HG03280 (cell line): ENCODE measurements at regions not wholly inside any gene's neighbourhood (a gene's known extent, or its start where the extent isn't known, plus 50 kb on each side); places are given as distances from the start of the nearest gene placed in this dataset.

Experiments used
- ATAC-seq: cut with Tn5 transposase; IDR thresholded peaks from one replicate; pipeline ENCODE4 v1.9.1; 2021; ENCODE audit warnings: mild to moderate bottlenecking, moderate library complexity; ENCODE audit not compliant: unreplicated experiment

DNA sequence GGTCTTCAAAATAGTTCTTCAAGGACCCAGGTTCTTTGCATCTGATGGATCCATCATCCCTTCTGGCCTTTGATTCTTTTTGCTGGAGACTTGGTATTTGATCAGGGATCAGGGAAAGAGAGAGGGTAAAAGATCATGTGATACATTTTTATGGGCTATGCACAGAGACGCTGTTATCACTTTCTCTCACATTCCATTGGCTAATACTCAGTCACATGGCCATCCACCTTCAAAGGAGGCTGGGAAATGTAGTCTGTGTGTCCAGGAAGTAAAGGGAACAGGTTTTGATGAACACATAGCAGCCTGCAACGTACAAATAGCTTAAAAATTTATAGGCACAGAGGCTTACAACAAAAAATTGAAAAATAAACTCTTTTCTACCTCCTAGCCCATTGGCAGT is 629.6 kb upstream of the FANCL start:
- peak; percentile 66 for ATAC-seq

GRCh38 chr2:58866946-58867345 is 625.8 kb upstream of the FANCL start:
- ATAC-seq: no peak

- no peak for ATAC-seq
These were observed 625.4 kb upstream of the FANCL start for GRCh38 chr2:58866527-58866926.

DNA sequence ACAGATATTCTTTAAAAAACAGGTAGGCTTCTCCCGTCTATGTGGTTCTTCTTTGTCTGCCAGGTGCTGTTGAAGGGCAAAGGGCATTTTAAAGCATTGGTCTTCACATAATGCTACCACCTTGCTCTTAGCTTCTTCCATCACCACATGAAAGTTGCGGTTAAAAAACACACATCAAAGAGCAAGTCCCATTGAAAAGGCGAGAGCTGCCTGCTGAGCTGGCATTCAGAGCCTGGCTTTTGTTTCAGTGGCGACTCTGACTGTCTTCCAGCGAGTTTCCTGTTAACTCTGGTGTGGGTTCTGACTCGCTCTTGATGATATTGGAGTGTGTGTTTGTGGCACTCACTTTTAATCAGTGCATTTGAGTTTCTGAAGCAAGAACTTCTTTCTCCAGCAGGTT is 624.9 kb upstream of the FANCL start:
- no peak for ATAC-seq

DNA sequence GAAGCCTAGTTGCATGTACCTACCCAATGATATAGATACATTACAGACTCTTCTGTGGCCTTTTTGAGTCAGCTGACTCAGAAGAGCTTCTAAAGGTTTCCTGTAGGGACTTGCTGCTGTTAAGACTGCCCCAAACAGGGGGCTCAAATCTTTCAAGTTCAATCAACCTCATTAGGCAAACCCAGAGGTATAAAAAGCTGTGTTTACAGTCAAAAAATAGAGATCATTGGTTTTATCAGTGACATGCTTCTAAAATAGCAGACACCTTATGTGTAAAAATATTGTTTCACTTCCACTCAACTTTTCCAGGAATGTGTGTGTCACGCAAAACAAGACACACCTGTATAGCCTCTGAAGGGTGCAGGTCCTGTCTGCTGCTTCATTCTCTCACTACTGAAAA is 624.3 kb upstream of the FANCL start:
- ATAC-seq: peak; percentile 50

- peak; percentile 36 for ATAC-seq
These were observed 621.1 kb upstream of the FANCL start for GRCh38 chr2:58862244-58862643.

DNA sequence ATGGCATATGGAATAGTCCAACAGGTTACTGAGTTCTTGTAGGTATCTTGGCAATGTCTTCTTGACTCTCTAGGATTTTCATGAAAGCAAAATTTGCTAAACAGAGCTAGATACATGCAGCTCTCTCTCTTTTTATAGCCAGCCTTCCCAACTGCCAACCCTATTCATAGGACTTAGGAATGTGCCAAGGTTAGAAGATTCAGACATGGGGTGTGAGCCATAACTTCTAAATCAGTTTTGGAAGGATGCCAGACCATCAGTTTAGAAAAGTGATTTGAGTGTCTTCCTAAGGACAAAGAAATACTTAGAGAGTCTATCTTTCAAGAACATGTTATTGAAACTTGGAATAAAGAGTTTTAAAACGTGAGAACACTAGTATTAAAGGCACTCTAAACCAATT is 619.5 kb upstream of the FANCL start:
- no peak for ATAC-seq

DNA sequence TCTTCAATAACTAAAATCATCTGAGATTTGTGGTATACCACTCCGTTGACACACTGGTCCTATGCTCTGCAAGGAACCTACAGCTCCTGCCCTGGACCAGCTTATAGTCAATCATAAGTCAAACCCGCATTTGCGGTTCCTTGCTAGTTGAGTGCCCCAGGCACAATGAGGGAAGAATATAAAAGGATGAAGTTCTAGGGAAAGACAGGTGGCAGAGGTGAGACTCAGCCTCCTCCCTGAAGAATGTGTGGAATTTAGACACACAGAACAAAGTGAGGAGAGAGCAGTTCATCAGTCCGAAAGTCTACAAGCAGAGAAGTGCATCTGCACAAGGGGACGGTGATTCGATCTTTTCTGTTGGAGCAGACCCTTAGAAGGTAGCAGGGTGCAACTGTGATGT is 615.0 kb upstream of the FANCL start:
- ATAC-seq: no peak

- ATAC-seq: no peak
These were observed 612.3 kb upstream of the FANCL start for GRCh38 chr2:58853420-58853819.

DNA sequence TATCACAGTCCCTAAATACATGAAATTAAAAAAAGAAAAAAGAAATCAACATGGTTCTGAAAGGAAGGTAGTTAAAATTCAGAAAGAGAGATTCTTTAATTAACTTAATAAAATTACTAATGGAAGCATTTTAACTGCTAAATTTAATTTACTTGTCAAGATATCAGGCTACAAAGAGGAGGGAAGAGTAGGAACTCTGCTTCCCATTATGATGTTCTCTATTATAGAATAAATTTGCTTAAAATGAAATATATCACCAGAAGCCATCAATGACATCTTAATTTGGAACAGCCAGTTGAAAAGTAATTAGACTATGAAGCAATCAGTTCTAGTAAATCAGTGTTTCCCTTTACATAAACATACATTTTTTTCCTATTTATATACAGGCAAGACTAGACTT is 611.8 kb upstream of the FANCL start:
- ATAC-seq: no peak

DNA sequence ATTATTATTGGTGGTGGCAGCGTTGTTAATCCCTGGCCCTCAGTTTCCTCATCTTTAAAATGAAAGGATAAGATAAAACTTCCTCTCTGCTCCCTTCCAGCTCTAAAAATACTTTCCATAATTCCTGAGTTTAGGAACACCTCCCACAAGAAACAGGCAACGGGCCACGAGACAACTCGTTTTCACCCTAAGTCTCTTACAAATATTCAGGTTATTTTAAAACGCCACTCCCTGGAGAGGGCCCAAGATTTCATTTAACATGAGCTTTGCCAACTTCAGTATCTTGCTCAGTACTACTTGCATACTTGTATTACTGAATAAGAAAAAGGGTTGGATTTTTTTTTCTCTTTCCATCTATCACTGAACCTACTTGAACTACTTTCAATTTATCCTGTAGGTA is 611.1 kb upstream of the FANCL start:
- no peak for ATAC-seq

GRCh38 chr2:58851598-58851997 is 610.5 kb upstream of the FANCL start:
- ATAC-seq: no peak

DNA sequence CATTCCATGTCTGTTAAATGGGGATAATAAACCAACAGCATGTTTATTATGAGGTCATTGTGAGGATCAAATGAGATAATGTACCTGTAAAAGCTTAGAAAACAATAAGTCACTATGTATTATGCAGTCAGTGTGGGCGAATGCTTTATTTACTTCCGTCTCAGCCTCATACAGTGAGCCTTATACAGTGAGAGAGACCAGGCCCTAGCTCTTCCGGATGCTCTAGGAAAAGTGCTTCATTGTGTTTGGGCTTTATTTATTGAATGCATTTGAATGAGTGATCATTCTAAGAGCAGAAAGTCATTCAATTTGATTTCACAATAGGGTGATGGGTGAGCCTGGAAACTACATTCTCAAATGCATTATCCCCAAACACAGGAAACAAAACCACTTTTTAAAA is 603.9 kb upstream of the FANCL start:
- ATAC-seq: no peak

DNA sequence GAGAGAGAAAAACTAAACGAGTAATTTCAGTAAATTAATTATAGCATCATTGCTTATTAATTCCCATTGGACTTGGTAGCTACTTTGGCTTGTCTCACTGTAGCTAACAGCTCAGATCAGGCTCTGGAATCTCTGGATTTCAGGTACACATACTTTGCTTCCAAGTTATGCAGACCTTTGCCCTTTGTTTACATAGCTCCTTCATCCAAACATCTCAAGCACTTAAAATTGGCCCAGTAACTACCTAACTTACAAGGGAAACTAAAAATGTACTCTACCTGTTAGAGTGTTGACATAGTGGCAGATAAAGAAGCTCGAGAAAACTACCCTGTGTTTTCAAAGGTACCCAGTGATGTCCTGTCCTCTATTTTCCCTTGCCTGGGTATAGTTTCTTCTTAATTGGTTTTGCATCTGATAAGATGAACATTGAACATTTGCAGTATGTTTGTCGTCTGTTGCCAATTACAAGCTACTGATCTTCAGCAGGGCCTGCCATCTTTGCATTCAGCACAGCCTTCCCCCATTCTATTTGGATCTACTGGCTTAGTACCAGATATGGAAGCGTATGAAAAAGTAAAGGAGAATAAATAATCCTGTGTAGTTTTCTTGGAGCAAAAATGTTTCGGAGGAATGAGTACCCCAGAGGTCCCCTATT is 601.5 kb upstream of the FANCL start:
- no peak for ATAC-seq

GRCh38 chr2:58834404-58834803 is 593.3 kb upstream of the FANCL start:
- ATAC-seq: no peak

- no peak for ATAC-seq
These were observed 585.7 kb upstream of the FANCL start for GRCh38 chr2:58826795-58827194.

- no peak for ATAC-seq
These were observed 571.7 kb upstream of the FANCL start for GRCh38 chr2:58812771-58813344.

DNA sequence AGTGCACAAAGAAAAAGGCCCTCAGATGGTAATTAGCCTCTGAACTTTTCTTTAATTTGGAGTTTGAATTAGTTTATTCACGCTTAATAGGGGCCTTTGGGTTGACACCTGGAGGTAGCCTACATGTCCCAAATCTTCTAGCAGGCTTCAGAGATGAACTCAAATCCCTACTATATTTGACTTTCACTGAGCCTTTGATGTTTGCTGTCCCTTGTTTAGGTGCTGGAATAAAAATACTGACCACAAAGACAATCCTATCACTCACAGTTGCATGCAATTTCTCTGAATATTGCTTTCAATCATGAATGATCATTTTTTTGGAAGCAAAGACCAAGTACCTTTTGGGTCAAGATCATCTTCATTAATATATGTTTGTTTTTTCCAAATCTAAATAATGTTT is 564.0 kb upstream of the FANCL start:
- no peak for ATAC-seq

- ATAC-seq: no peak
These were observed 562.1 kb upstream of the FANCL start for GRCh38 chr2:58803192-58803591.

GRCh38 chr2:58800881-58801280 is 559.8 kb upstream of the FANCL start:
- no peak for ATAC-seq

- ATAC-seq: no peak
These were observed 557.6 kb upstream of the FANCL start for GRCh38 chr2:58798676-58799208.

GRCh38 chr2:58796239-58796910 is 555.2 kb upstream of the FANCL start:
- no peak for ATAC-seq
